ENCODE measurements at regions not wholly inside any gene's neighbourhood (a gene's known extent, or its start where the extent isn't known, plus 50 kb on each side); places are given as distances from the start of the nearest gene placed in this dataset.

DNA sequence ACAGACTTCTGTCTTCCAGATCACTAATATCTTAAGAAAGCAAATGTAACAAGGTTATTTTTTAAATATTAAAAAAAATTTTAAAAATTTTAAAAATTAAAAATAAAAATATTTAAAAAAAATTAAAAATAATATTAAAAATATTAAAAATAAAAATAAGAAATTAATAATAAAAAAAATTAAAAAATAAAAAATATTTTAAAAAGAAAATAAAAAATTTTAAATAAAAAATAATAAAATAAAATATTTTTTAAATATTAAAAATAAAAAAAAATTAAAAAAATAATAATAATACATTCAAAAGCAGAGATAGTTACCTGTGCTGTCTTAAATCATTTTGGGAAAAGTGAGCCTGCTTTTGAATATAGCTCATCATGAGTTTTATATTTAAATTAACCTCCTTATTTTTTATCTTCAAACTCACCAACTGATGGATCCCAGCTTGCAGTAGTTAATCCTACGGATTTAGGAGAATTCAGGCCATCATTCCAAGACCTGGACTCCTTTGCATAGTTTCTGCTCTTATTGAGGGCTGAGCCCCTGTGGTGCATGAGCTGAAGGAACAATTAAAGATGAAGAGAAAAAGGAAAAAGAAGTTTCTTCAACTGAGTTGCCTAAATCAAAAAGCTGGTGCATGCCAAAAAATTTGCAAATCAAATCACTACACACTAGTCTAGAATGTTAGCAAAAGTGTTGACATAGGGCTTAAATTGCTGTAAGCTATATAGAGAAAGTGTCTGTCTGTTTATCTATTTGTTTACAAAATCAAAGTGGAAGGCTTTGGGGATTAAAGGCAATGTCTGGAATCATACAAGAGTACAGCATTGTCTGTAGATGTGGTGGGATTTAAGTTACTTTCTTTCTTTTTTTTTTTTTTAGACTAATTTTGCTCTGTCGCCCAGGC is 50.5 kb upstream of the ZNF438 start:
- no peak for DNase-seq (ENCODE audit: low spot score)

DNA sequence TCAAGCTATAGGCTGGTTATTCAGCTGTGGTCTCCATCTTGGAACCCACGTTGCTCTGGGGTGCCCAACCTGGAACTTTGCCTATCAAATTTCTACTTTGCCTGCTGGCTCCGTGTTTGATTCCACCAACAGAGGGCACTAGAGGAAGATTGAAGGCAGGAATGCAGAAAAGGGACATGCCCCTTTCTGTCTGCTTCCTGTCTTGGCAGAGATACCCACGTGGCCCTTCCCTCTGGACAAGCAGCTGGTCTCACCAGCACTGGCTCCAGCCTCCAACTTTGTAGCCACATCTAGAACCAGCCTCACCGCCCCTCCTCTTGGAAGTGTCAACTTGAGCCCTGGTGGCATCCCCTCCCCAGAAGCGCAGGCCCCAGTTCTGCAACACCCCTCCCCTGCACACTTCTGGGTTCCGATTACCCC is 52.1 kb upstream of the ZNF438 start:
- peak; percentile 49 for DNase-seq (ENCODE audit: low spot score)

DNA sequence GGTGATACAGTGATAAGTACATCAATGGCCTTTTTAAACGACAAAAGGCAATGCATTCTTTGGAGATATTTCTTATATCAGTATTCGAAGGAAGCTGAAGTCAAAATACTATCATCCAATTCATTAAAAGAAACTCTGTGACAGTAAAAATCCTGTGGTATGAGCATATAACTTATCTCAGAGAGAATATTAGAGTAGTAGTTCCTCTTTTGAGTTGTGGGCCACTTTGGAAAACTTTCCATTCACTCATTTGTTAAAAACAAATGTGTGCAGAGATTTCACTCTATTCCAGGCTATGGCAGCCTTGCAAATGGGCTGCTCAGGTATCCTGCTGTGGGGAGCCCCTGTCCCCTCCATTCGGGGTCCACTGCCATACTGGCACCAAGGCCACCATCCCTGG is 55.3 kb upstream of the ZNF438 start:
- DNase-seq (ENCODE audit: low spot score): no peak

DNA sequence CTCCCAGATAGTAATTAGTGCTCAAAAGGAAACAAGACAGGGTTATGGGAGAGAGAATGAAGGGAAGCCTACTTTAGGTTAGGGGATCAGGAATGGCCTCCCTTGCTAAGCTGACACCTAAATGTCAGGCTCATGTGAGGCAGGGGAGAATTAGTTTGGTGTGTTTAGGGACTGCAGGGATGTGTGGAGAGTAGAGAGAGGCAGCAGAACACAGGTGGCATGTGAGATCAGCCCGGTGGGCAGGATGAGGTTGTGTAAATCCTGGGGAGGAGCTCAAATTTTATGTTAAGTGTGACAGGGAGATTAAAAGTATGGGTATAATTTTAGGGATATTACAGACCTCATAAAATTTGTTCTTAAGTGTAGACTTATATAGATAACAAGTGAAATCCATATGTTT is 56.2 kb upstream of the ZNF438 start:
- no peak for DNase-seq (ENCODE audit: low spot score)

DNA sequence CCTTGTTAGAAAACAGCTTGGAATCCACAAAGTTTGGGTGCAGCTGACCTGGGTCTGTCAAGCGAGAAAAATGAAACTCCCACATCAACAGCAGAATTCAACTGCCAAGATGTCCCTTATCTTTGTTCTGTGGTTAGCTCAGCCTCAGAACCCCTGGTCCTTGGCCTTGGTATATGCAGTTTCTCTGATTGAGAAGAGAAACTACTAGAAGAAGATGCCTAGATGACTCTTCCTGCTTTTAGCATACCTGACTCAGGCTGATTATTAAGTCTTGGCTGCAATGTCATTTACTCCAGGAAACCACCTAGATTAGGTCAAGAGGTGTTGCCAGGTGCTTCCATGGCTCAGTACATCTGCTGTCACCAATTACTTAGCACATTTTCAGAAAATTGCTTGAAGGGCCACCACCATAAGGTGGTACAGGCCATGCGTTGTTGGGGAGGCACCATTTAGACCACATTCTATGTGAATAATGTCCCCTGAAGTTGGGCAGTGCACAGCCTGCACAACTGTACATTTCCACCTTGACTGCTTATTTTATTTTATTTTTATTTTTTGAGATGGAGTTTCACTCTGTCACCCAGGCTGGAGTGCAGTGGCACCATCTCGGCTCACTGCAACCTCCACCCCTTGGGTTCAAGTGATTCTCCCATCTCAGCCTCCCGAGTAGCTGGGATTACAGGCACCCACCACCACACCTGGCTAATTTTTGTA is 59.4 kb upstream of the ZNF438 start:
- no peak for DNase-seq (ENCODE audit: low spot score)

DNA sequence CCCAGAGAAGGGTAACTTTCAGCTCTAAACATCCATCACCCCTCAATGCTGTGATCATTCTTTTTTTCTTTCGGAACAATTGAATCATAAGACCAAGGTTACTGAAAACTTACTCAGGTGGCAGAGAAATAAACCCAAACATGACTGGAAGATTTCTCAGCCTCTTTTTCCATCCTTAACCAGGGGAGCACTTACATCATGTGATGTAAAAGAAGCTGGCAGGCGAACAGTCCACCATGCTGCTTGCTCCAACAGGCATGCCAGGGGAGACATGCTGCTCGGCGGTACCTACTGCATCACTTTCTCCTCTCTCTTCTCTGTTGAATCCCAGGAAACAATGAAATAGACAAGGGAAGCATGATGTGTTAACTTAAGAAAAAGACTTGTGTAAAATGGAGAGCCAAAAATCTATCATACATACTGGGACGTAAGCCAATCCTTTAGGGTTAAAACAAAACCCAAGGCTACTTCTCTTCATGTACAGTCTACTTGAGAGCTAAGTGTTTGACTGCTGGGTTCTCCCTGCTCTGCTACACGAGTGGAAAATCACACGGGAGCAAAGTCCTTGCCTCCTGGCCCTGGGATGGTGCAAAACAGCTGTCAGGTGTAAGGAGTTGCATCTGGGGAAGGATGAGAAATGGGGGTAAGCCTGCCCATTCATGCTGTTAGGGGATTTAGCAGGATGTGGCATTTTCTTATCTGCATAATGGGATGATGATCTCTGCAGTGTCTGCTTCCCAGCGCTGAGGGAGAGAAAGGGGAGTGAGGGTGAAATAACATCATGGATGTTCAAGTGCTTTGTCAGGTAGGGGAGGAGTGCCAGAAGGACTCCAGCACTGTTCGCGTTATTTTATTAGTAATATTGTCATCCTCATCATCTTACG is 64.3 kb upstream of the ZNF438 start:
- DNase-seq (ENCODE audit: low spot score): no peak

DNA sequence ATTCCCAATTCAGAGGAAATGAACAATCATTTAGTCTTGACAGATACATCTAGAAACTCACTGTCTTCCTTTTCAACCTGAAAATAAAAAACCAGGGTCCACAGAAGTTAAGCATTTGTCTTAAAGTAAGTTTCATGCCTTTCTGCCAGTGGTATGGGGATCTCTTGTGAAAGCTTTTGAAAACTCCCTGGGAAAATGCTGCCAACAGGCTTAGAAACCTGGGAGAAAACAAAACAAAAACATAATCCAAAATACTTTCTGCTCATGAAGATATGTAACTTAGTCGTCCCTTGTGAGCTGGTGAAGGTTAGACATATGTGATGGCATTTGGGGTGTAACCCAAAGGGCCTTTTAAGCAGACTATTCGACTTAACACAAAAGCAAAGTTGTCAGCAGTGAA is 66.4 kb upstream of the ZNF438 start:
- DNase-seq (ENCODE audit: low spot score): no peak

DNA sequence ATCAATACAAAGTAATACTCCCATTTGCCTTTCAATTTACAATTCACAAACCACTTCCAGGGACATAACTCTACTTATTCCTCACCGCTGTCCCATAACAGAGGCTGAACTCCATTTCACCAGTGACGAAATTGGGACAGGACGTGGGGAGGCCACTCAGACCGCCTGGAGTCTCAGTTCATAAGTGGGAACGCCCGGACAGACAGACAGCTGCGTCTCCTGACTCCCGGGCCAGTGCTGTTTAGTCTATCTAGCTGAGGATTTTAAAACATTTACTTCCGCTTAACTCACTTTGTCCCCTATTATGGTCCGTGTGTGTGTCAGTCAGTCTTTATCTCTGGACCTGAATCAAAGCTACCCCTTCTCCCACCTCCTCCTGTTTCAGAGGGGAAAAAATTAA is 67.4 kb upstream of the ZNF438 start:
- no peak for DNase-seq (ENCODE audit: low spot score)

DNA sequence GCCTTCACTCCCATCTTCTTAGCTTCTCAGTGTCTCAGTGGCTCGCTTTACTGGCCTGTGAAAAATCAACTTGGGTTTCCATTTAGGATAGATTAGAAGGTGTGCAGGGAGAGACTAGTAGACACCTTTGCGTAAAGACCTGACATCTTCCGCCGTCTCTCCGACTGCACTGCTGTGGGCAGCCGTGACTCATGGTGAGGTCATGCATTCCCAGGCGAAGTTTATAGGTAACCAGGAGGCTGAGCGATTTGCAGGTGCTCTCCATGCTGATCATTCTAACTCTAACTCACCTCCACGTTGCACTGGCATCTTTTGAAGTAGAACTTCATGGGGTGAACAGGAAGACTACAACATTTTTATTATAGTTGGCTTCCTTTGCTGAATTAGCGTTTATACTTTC is 68.0 kb upstream of the ZNF438 start:
- no peak for DNase-seq (ENCODE audit: low spot score)

DNA sequence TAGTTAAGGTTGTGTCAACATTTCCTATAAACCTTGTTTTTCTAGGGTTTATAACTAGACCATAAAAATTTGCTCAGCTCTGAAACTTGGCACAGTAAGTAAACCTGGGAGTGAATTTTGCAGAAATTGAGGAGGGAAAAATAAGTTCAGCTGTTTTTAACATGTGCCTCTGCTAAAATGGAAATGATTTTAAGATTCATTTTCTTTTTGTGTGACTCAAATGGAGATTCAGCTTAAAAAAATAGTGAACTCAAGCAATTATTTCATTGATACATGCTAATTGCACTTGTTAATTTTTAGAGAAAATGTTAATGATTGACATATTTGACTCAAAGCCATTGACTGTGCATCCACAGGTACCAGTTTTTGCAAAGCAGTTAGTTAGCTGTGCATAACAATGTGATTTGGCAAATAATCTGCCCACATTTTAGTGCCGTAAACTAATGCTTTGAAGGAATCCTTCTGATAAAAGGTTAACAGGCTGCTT is 68.5 kb upstream of the ZNF438 start:
- DNase-seq (ENCODE audit: low spot score): no peak

DNA sequence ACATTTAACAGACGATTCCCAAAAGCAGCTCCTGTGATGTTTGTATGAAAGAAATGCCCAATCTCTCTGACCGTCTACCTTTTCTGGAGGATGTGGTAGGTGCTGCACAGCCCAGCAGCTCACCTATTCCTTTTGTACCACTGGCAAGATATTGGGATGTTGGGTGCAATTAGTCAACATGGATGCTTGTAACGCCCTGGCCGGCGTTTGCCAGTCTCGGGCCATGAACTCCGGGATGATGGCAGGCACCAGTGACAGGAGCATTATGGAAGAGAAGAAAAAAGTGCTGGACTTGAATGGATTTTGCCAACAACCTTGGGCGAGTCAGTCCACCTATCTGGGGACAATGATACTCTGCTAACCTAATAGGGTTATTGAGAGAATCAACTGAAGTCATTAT is 69.0 kb upstream of the ZNF438 start:
- no peak for DNase-seq (ENCODE audit: low spot score)

DNA sequence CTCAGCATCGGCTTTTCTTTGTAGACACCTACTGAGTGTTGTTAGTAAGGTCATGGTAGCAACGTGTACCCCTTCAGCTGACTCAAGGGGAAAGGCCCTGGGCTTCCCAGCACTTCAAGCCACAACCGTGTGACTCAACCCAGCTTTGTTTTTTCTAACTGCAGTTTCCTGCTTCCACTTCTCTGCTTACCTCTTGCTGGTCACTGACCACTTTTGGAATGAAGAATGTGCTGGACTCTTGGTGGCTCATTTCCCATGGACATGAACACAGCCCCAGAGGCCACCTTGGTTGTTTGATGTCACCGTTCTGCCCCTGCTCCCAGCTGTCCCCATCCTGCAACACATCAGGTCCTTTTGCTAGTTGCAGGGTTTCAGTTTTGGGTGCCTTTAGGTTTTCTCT is 69.5 kb upstream of the ZNF438 start:
- DNase-seq (ENCODE audit: low spot score): peak; percentile 57

DNA sequence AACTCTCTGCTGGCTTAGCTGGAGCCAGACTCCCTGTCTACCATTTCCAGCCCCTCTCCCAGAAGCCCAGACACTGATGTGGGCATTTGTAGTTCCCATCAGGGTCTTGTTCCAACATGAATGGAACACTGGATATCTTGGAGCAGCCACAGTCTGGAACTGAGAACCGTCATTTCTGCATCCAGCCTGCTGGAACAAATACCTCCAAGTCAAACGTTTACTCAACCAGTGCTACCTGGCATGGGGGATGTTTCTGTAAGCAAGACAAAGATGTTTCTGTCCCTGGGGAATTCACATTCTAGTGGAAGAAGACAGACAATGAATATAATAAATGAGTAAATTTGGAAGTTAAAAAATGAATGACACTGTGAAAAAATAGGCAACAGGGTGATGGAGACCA is 70.8 kb upstream of the ZNF438 start:
- DNase-seq (ENCODE audit: low spot score): no peak

DNA sequence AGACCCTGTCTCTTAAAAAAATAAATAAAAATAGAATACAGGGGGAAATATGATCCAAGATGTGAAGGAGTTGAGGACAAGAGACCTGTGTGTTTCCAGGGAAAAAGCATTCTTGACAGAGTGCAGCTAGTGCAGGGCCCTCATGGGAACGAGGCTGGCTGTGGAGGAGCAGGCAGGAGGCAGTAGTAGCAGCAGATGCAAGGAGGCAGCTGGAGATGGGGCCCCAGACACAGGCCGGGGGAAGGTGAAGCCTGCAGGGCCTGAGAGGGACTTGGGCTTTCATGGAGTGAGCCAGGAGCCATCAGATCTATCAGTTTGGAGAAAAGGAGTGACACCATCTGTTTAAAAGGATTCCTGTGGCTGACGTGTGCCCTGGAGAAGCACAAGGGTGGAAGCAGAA is 71.4 kb upstream of the ZNF438 start:
- DNase-seq (ENCODE audit: low spot score): no peak

DNA sequence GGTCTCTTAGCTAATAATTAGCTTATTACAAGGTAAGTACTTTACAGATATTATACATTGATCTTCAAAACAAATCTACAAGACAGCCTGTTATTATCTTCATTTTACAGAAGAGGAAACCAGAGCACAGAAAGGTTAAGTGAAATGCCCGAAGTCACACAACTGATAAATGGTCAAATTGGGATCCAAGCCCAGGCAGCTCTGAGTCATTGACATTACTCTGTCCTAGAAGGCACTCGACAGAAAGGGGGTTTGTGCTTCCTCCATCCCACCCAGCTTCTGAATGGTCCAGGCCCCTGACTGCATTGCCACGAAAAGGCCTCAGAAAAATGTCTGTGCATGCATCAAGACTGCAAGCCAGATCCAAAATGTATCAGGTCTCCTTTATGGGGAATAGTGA is 81.3 kb upstream of the ZNF438 start:
- no peak for DNase-seq (ENCODE audit: low spot score)

DNA sequence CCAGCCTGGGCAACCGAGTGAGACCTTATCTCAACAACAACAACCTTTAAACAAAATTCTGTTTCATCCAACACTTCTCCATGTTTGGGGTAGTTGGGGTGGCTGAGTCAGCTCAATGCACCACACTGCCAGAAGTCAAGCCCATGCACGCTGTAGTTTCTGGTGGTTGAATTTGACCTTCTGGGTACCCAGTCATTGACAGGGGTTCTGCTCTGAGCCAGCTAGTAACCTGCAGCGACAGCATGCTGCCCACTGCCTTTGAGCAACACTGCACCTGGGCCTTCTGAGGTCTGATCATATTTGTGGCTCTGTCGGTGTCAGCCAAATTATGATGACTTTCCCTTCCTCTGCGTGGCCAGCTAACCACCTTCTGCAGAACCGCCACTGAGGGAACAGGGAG is 84.6 kb upstream of the ZNF438 start:
- DNase-seq (ENCODE audit: low spot score): no peak

DNA sequence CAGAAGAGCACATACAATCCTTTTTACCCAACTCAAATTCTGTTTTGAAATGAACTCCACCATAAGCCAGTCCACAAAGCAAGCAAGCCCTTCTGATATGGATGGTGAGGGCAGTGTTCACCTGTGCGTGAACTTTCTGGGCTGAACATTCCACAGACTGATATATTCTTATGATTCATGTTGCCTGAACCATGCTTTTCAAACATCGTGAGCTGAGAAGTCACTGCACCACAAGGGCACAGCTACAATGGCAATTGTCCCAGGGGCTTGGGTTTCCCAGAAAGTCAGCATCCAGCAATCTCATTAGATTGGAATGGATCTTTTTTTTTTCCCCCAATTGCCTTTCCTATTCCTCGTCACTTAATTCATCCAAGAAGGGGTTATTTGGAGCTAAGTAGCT is 86.9 kb upstream of the ZNF438 start:
- peak; percentile 9 for DNase-seq (ENCODE audit: low spot score)

DNA sequence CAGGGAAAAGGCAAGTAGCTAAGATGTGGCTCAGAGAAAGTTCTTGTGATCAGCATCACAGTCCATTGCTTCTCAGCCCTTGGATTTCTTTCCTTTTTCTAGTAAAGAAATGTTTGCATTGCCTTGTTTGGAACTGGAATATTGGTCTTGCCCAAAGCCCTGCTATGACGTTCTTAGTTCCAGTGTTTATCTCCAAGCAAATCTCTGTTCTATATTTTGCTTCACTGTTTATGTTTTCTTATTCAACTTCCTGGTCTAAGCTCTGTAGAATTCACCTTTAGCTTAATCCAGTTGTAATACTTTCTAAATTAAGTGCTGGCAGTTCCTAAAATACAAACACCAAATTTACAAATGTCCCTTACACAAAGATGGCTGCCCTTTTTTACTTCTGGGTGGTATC is 88.7 kb upstream of the ZNF438 start:
- DNase-seq (ENCODE audit: low spot score): no peak

DNA sequence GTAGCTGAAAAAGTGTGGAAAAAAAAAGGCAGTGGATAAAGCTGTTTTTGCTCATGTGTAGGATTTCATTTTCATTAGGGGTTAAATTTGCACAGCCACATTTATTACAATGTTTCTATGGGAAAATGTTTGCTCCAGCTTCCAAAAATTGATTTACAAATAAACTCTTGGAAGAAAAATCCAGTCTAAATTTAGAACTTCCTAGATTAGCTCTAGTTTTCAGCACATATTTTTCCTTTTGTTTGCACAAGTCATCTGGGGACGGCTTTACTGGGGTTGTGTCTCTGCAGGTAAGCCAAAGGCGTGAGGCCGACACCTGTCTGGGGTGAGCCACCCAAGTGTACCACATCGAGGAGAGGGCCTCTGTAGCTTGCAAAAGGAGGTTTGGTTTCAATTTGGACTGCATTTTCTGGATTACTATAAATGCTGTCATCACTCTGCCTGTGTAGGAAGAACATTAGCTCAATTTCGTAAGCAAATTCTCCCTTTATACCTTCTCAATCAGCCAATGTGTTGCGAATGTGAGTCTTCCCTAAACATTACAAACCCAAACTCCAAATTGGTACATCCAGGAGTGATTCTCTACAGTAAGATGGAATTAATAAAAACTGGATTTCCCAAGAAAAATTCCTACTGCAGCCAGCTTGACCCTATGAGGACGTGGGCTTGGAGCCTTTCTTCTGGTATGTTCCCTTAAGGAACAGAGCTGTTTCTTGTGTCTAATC is 89.5 kb upstream of the ZNF438 start:
- DNase-seq (ENCODE audit: low spot score): no peak

DNA sequence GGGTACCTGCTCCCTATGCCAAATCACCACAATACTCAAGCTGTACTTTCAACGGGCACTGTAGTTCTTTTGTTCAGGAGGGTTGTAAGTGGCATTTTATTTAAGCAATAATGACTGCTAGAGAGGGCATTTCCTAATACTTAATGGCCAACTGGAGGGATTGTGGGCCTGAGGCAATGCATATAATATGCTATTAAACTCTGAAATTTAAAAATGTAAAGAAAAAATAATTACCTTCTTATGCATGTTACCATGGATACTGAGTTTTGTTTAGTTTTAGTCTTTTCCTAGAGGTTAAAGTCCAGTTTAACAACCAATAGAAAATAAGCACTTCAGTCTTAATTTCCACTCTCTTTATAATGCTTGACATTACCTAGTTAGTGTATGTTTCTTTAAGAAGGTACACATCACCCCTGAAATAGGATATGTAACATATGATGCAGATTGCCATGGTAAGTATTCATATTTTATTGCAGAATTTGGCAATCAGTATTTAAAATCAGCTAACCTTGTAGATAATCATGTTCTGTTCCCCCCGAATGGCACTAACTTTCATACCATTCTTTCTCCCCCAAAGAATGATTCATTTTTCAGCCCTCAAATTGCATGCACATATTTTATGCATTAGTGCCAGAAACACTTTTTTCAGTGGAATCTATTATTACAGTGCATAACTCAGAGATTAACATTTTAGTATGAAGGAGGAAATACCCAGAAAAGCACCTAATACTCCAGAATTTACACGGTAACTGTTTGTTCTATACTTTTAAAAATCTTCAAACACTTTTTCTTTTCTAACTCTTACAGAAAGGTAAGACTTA is 90.3 kb upstream of the ZNF438 start:
- DNase-seq (ENCODE audit: low spot score): peak; percentile 12

DNA sequence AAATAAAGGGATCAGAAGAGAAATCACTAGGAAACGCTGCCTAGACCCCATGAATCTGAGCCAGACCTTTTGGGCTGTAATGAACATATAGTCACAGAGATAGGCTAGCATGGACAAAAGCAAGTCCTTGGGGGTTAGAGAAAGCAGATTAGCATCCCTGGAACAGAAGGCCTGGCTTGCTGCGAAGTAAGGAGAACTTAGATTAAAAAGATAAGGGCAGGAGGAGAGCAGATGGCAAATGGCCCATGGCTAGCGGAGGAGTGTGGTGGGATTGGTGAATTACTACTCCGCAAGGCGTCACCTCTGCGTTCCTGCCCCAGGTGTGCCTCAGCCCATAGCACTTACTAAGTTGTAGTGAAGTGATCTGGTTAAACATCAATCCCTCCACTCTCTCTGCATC is 92.3 kb upstream of the ZNF438 start:
- no peak for DNase-seq (ENCODE audit: low spot score)
